ENCODE measurements at regions not wholly inside any gene's neighbourhood (a gene's known extent, or its start where the extent isn't known, plus 50 kb on each side); places are given as distances from the start of the nearest gene placed in this dataset.
A peak's percentile ranks its signal among the peaks of the same experiment; 100 is the strongest.

DNA sequence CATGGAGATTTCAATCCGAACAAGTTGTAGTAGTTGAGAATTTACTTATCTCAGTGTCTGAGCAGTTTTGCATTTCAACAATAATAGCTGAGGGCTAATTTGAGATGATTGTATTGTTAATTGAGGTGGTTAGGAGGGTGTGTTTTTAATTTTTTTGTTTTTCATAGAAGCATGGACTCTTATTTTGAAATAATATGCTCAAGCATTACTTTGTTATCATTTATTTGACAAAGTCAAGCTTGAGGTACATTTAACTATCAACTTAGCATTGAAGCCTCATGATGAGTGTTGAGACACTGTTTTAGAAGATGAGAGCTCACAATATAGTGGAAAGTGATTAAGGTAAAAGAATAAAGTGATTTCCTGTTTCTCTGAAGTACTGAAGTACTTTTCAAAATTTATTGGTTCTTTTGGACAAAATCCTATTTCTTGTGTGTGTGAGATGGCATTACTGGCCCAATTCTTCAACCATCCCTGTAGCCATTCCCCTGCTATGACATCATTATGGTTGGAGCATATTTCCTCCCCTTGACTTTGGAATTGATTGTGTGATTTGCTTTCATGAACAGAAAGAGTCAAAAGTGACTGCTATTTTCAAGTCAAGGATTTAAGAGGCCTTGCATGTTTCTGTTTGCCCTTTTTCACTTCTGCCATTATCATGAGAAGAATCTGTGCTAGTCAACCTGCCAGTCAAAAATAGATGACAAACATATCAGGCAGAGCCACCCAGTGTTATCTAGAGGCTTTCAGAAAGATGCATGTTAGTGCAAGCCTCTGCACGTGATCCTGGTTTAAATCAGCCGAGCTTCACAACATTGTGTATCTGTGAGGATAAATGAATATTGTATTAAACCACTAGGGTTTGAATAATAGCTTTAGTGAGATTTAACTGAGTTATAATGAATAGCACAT is 1112.3 kb upstream of the CITED2 start:
- TF ChIP-seq POLR2A (IDR thresholded peaks at IDR 0.05) (no peak), CTCF (IDR thresholded peaks at IDR 0.05) (no peak)
- no peak for DNase-seq
- peaks cover 0 to 14% (median 7%) of the 10 kb centered on the region in 12 donors for H3K9me3 ChIP-seq
- no peak for ATAC-seq
- intact Hi-C loops (cut with DNase I) = no loop called here
- H3K36me3 ChIP-seq = no peaks in the 10 kb centered on the region
- WGBS, 4 donors = 83 to 90% (median 86%) methylated on average over 3 of the region's 3 CpGs
- H3K4me3 ChIP-seq = no peak overlapping the region
- H3K4me1 ChIP-seq = peaks cover 0 to 13% (median 0%) of the 10 kb centered on the region in 12 donors
- H3K27ac ChIP-seq = peak overlapping the region in 2 of 12 donors; percentile 6 to 7
- H3K27me3 ChIP-seq = no peaks in the 10 kb centered on the region

GRCh38 chr6:140485740-140486449 is 1111.4 kb upstream of the CITED2 start:
- H3K4me1 ChIP-seq = peaks cover 0 to 13% (median 0%) of the 10 kb centered on the region in 12 donors
- H3K27me3 ChIP-seq = no peaks in the 10 kb centered on the region
- 60 to 67% (median 62%) methylated on average over 6 of the region's 6 CpGs for WGBS, 4 donors
- H3K4me3 ChIP-seq = no peak overlapping the region
- ATAC-seq = peak in 2 of 4 donors; percentile 70 to 91
- intact Hi-C loops (cut with DNase I) = no loop called here
- DNase-seq = peak in 2 of 5 donors; percentile 37 to 50
- H3K27ac ChIP-seq = peak overlapping the region in 2 of 12 donors; percentile 20 to 21
- TF ChIP-seq CTCF (IDR thresholded peaks at IDR 0.05) (no peak), POLR2A (IDR thresholded peaks at IDR 0.05) (no peak)
- peaks cover 0 to 14% (median 7%) of the 10 kb centered on the region in 12 donors for H3K9me3 ChIP-seq
- H3K36me3 ChIP-seq = no peaks in the 10 kb centered on the region

DNA sequence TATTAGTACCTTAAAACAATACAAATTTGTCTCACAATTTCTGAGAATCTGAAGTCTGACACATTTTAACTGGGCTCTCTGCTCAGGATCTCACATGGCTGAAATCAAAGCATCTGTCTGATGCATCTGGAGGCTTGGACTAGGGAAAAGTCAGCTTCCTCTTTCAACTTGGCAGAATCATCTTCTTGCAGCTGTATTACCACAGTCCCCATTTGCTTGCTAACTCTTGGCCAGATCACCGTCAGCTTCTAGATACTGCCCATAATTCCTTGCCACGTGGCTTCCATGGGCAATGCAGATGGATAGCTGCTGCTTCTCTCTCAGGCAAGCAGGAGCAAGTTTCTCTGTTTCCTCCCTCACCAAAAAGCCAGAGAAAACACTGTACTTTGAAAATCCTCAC is 1106.4 kb upstream of the CITED2 start:
- Histone ChIP-seq H3K4me1 (peaks cover 0 to 9% (median 0%) of the 10 kb centered on the region in 12 donors), H3K27me3 (no peaks in the 10 kb centered on the region), H3K27ac (peak overlapping the region in 3 of 12 donors; percentile 7 to 41 (median 28)), H3K36me3 (no peaks in the 10 kb centered on the region), H3K9me3 (peaks cover 0 to 5% (median 0%) of the 10 kb centered on the region in 12 donors), H3K4me3 (no peak overlapping the region)
- ATAC-seq (peak; percentile 71 to 93 (median 78)), DNase-seq (peak in 4 of 5 donors; percentile 17 to 47 (median 32))
- TF ChIP-seq POLR2A (IDR thresholded peaks at IDR 0.05) = no peak
- TF ChIP-seq CTCF (IDR thresholded peaks at IDR 0.05) = no peak
- intact Hi-C loops (cut with DNase I) = no loop called here
- 23 to 46% (median 34%) methylated on average over 2 of the region's 2 CpGs for WGBS, 4 donors

DNA sequence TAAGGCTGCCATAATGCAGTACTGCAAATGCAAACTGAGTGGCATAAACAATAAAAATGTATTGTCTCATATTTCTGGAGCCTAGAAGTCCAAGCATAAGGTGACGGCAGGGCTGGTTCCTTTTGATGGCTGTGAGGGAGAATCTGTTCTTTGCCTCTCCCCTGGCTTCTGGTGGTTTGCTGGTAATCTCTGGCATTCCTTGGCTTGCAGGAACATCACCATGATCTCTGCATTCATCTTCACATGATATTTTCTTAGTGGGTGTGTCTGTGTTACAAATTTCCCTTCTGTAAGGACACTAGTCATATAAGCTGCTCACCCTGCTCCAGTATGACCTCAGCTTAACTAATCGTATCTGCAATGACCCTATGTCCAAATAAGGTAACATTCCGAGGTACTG is 1104.2 kb upstream of the CITED2 start:
- Histone ChIP-seq H3K27me3 (no peaks in the 10 kb centered on the region), H3K36me3 (no peaks in the 10 kb centered on the region), H3K4me1 (peaks cover 0 to 8% (median 0%) of the 10 kb centered on the region in 12 donors), H3K4me3 (no peak overlapping the region), H3K9me3 (peaks cover 0 to 5% (median 0%) of the 10 kb centered on the region in 12 donors), H3K27ac (no peak overlapping the region)
- TF ChIP-seq POLR2A (IDR thresholded peaks at IDR 0.05) = no peak
- no peak for TF ChIP-seq CTCF (IDR thresholded peaks at IDR 0.05)
- DNase-seq = no peak
- intact Hi-C loops (cut with DNase I) = no loop called here
- ATAC-seq = no peak
- WGBS, 4 donors = 91 to 93% (median 91%) methylated on average over 3 of the region's 3 CpGs

Measured in heart left ventricle (tissue), 16 donors.